NCI-H526 treated with DMSO at 0.1 percent for 48 hours (cell line): ENCODE measurements at regions not wholly inside any gene's neighbourhood (a gene's known extent, or its start where the extent isn't known, plus 50 kb on each side); places are given as distances from the start of the nearest gene placed in this dataset.
A peak's percentile ranks its signal among the peaks of the same experiment; 100 is the strongest.
"Not testable (repeated sequence)": the region's sequence is repeated elsewhere in the genome, so short reads cannot be mapped to it uniquely, and the experiment has no call there.

ENCODE experiments used
- DNase-seq: peaks from one replicate; lab custom pipeline; 2025; lab: John Stamatoyannopoulos, UW

DNA sequence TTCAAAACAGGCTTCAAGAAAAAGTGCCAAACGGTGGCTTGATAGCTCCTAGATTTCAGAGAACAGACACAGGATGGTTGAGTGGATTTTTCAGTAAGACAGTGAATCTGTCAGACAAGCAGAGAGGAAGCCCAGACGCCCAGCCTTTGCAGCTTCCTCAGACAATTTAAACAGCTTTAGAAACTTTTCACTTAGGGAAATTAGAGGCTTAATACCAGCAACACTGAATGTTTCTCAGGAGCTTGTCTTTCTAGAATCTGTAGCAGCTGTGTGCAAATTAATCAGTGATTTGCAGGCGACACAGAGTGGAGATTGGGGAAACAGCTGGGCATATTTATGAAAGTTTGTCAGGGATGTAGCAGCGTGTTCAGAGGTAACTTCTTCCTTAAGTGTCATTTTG lies 362.1 kb downstream of the GALC start:
- peak; percentile 80 for DNase-seq

DNA sequence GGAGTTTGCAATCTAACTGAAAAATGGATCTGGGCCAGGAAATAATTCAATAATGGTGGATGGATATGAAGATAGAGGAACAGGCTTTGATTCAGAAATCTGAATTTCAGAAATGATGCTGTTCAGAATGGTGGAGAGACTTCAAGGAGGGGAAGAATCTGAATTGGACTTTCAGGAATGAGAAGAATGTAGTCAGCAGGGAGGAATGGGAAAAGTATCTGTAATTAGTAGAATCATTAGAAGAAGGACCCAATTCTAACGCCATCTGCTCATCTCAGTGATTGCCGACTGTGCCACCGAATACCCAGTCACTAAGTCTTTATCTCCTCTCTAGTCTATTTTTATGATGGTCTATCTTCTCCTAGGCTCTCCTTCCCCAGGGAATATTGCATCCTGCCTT lies 363.2 kb downstream of the GALC start:
- peak; percentile 12 for DNase-seq

DNA sequence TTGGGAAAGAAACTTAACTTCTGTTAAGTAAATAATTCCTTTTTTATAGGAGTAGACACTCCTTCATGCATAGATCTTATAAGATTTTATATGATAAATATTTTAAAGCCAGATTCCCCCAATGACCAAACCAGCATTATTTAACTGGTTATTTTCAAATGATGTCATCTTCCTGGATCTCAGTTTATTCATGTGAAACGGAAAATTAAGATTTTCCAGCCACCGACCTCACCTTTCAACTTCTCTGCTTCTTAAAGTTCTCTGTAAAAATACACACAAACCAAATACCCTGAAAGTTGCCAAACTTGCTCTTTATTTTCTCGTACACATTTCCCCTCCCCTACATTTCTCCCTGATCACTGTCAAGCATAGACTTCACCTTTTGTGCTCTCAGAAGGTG lies 364.2 kb downstream of the GALC start:
- no peak for DNase-seq

DNA sequence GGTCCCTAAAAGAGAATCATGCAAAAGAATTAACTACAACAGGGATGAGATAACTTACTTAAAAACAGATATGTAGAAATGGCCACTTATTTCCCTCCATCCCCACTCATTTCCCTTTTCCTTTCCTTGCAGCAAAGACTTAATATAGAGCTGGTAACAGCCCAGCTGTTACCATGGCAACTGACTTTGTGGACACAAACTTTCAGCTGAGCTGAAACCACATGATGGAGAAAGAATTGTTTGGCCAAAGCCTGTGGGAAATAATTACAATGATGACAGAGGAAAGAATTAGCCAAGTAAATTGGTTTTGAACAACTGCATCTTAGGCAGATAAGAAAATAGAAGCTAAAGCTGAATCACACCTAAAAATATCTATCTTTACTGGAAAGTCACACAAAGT lies 364.9 kb downstream of the GALC start:
- no peak for DNase-seq

DNA sequence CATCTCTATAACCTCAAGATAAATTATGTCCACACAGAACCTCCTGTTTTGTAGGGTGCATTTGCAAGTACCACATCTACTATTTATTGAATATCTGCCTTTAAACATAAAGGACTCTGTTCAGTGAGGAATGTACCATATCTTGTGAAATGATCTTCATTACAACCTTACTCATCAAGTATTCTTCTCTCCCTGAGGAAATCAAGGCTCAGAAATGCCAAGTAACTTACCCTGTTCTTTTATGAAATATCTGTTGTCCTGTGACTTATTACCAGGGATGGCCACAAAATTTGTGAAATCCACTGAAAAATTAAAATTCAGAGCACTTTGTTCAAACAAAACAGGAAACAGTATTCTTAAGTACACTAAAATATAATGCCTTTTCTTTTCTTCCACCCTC lies 366.7 kb downstream of the GALC start:
- DNase-seq, result no peak

DNA sequence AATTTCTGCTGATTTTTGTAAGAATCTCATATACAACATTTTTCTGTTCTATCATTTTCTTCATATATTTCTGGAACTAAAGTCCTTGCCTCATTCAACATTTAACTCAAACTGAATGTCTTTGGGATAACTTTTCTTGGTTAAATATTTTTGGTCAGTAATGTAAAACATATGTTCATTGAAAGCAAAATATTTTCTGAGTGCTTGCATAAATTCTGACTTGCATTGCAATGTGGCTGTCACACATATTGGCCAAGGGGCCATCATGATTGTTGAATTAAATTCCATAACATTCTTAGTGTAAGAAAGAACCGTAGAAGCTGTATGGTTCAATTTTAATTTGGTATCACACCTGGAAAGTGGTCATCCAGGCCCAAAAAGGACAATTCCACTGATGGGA lies 369.4 kb downstream of the GALC start:
- no peak for DNase-seq

DNA sequence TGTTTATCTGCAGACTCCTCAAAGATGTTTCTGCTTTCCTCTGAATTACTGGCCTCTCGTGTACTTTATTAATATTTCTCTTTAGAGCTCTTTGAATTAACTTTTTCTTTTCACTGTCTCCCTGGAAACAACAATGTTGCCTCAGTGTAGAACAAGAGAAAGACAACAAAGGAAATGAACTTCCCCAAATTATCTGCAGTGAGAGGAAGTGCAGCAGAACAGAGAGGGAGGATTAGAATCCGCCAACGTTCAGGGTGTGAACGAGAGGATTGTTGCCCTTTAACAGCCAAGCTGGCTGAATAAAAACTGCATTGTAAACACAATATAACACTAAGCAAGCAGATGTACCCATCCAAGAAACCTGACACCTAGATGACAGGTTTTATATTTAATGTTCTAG lies 375.9 kb downstream of the GALC start:
- no peak for DNase-seq

DNA sequence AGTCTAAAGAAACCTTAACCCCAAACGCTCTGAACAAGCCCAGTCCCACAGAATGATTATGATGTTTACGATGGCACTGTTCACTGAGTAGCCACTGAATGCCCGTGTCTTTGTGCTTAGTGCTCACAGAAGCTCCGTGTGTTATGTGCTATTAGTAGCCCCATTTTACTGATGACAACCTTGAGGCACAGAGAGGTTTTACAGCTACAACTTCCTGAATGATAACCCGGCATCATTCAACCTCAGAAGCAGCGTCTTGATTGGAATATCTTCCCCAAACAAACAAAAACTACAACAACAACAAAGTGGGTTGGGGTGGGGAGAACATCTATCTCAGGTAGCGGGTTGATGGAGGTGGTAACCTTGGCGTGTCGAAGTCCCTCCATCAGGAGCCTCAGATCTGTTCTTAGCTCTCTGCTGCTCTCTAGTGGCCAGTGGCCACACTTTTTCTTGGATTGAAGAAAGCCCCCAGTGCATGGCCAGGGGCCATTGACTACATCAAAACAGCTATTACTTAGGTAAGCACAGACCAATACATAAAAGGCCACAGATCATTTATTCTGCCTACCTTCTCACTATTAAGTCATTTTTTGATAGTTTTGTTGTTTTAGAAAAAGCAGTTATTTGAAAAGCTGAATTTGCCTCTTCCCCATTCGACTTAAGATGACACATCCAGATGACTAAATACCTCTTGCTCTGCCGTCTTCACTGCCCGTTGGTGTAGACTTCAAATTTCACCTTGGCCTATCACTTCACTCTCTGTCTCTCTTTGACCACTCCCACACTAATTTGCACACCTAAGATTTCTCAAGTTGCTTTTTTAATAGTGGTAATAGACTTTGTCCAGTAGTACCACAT lies 376.9 kb downstream of the GALC start:
- peak; percentile 75 for DNase-seq

DNA sequence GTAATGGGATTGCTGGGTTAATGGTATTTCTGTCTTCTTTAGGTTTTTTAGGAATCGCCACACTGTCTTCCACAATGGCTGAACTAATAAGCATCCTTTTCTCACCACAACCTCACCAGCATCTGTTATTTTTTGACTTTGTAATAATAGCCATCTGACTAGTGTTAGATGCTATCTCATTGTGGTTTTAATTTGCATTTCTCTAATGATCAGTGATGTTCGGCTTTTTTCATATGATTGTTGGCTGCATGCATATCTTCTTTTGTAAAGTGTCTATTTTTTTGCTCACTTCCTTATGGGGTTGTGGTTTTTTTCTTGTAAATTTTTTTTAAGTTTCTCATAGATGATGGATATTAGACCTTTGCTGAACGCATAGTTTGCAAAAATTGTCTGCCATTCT lies 377.9 kb downstream of the GALC start:
- peak; percentile 56 for DNase-seq

DNA sequence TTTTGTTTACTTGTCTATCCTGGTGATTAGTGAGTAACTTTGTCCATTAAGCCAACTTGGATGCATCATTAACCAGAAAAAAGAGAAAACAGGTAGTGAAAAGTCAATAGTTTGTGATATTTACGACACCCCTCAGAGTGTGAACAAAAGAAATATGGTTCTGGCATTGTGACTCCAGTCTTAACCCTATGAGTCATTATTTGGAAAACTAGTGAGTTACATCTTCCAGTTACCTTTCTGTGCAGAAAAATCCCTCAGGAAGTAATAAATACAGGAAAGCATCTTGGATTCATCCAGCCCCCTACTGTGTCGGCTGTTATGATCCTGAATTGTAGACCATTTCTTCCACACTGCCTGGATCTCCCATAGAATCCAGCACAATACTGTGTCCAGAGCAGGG lies 379.1 kb downstream of the GALC start:
- no peak for DNase-seq

DNA sequence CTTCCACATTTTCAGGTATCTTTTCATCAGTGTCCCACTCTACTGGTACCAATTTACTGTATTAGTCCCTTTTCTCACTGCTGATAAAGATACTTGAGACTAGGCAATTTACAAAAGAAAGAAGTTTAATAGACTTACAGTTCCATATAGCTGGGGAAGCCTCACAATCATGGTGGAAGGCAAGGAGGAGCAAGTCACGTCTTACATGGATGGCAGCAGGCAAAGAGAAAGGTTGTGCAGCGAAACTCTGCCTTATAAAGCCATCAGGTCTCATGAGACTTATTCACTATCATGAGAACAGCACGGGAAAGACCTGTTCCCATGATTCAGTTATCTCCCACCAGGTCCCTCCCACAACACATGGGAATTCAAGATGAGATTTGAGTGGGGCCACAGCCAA lies 385.9 kb downstream of the GALC start:
- not testable (repeated sequence) for DNase-seq

DNA sequence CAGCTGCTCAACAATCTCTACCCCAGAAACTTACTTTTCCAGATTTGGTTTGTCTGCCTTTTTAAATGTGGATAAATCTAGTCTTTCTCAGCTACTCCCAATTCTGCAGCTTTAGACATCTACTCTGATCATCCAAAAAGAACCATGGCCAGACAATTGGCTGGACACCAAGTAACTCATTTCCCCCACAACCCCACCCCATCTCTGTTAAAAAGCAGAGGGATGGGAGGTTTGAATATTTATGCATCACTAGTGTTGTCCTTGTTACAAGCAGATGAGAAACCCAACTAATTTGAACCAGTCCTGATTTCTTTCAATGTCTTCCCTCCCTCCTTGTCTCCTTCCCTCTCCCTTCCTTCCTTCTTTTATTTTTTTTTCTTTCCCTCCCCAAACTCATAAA lies 391.9 kb downstream of the GALC start:
- no peak for DNase-seq

DNA sequence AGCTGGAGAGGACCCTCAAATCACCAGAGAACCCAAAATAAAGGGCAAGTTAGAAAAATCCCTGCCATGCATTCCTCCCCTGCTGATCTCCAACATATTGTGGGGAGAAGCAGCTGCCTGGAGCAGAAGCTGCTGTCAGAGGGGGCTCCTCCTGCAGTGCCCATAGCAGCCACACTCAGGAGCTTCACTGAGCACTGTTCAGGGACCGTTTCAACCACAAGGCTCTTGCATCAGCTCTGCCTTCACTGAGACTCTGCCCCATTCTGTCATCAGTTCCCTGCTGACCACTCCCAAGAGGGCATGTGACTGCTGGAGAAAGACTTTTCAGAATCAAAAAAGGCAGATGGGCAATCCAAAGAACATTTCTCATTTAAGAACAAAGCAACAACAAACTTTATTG lies 392.7 kb downstream of the GALC start:
- DNase-seq, result no peak

DNA sequence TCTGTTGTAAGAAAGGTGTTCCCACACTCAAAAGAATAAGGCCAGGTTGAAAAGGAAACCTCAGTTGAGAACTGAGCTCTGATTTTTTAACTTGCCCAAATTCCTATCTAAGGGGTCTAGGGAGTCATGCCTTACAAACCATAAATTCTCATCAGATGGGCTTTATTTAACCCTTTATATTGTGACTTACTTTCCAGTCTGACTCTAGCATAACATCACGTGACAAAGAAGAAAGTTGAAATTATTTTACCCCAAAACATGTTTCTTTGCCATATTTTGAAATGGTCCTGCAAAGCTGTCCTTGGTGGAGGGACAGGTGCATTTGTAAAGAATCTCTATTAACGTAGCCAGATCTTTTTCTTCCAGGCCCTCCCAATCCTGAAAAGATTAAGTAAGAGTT lies 411.7 kb downstream of the GALC start:
- no peak for DNase-seq

DNA sequence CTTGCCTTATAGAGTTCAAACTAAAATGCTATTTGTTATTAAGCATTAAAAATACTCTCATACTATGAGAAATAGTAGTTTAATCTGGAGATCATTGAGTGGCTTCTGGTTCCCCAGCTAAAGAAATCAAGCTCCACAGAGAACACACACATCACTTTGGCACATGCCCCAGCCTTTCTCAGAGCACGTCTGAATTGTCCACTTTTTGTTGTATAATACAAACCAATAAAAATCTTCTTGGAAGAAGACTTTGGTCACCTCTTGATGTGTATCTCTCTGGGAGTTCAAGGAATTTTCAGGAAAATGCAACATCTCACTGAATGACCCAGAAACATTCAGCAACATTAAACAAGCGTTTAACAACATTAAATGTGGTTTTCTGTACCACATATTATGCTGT lies 413.9 kb downstream of the GALC start:
- DNase-seq, result no peak

DNA sequence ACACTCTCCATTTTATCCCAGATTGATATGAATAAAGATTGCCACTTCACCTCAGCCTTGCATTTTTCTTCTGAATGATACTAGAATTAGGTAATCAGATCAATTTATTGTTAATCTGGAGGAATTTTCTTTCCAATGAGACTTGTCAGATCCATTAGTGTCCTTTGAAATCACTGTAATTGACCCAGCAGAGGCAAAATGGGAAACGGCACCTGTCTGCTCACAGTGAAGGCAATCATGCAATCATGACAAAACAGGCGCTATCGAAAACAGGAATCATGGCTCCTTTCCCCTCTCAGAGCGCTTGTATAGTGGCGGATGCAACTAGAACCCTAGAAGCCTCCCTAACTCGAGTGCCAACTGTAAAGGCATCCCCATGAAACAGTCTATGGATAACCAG lies 417.6 kb downstream of the GALC start:
- no peak for DNase-seq

DNA sequence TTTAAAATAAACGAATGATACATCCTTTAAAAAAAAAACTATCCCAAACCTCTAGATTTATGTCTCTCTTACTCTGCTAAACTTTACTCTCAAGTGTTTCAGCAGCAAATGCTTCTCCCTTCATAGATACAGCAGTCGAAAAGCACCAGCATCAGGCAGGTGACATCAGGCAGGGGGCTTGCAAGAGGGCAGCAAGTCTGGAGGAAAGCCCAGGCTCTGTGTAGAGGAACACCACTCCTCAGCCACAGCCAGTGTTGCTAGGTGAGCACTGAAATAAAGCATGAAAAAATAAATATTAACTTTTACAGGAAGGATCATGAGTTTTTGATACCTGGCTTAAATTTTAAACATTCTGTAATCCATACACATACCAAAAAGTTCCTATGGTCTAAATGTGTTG lies 419.4 kb downstream of the GALC start:
- no peak for DNase-seq

DNA sequence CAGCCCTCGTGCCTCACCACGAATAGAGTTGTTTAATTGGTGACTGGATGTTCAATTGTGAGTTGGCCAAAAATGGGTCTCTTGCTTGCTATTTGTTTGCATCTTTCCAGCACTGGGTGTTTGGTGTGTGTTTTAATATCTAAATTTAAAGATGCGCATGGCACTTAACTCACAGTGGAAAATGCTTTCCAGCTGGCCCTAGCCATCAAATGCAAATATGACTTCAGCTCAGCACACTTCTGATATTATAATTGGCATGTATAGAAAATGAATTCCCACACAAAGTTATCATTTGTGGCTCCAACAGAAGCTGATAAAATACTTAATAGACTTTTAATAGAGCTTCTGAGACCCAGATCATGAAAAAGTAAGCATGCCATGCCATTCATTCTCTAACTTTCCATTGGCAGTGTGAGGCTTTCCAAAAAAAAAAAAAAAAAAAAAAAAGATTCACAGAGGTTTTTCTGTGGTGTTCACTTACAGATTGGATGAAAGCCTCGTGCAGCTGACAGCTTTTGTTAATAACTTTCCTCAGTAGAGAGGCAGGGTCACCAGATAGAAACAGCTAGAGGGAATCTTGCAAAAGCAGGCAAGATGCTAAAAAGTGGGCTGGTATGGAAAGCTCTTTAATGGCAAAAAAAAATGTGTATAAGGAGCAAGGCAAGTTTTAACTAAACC lies 425.2 kb downstream of the GALC start:
- no peak for DNase-seq

DNA sequence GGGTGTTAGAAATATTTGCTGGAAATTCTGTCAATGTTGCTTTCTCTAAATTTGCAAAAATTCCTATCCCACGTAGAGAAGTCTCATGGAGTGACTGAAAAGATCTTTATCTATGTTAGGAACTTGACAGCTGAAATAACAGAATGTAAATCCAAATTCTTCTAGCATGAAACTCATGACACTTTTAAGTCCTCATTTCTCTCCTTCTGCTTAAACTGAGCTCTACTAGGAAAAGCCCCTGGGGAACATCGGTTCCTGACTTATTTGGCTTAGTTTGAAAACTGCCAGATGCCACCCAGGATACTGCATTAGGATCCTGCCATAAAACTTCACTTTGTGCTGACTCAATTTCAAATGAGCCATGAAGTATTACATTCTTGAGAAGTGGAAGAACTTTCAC lies 426.0 kb downstream of the GALC start:
- DNase-seq, result no peak

DNA sequence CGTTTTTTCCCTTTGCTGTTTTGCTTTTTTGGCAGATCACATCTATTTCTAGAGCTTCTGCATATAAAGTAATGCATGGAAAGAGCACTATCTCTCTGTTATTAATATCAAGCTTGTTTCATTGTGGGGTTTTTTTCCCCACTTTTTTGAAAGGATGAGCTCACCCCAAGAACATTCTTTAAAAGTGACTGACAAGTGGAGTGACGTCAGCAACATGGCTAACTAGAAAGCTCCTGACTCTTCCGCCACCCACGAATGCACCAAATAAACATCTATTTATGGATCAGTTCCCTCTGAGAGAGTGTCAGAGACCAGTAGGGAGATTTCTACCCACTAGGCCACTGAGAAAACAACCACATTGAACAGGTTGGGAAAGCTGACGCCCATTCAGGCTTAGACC lies 445.4 kb downstream of the GALC start:
- DNase-seq, result no peak

DNA sequence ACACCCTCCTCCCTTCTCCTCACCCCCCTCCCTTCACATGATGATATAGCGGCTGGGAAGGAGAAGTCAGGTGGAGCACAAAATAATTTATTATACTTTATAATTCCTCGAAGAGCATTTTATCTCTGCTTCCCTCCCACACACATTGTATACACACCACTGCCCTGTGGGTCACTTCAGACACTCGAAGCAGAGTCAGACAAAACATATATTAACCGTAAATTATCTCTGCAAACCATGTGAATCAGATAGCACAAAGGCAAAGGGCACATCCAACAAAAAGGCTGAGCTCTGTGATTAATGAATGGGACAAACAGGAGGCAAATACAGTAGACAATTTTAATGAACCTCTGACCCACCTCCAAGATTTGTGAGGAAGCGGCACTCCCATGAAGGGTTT lies 450.7 kb downstream of the GALC start:
- no peak for DNase-seq

DNA sequence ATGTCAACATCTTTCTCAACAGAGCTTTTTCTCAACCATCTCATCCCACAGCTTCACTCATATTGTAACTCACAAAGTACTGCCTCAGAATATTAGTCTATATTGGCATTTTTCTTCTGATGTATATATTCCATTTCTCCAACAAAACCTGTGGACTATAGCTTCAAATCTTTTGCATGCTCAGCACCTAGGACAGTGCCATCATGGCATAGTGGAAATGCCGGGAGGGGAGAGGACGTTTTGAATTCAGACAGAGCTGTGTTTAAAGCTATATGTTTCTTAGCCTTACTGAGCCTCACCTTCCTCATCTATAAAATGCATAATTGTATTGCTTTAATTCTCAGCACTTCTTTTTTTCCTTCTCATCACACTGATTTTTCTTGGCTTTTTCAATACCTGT lies 452.6 kb downstream of the GALC start:
- no peak for DNase-seq

DNA sequence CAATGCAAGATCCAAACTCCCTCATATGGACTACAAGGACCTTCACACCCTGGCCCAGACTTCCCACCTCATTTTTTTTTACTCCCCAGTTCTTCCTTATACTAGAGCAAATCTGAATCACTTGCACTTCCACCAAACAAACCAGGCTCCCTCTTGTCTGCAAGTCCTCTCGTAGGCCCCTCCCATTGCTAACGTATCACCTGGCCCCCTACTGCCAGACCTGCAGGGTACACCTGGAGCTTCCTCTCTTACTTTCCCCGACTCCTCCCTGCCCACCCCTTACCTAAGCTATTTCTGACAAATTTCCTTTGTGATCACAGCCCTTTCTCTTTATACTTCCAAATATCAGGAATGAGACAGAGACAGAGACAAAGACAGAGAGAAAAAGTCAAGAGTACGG lies 463.9 kb downstream of the GALC start:
- DNase-seq, result no peak

DNA sequence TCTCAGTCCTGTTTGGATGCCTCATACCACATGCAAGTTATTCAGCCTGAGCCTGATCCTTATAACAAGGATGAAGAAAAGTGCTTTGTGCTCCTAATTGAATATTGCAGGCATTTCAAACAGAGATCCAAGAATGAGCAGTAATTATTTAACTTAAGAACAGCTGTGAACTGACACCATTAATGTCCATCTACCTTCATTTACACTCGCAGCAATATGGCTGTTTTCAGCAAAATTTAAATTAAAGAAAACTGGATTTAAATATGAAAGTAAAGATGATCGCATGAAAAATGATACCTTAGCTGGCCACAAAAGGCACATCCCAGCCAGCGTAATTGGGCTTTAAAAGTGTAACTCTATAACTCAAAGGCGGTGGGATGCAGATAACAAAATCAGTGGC lies 466.3 kb downstream of the GALC start:
- DNase-seq, result no peak
